Gastrocnemius medialis (tissue), 4 donors: ENCODE measurements at regions not wholly inside any gene's neighbourhood (a gene's known extent, or its start where the extent isn't known, plus 50 kb on each side); places are given as distances from the start of the nearest gene placed in this dataset.

Experiments
- CTCF ChIP-seq, 5 experiments: fragments of 450-650 bp in 3 of 5; fragments of 200-600 bp in 2 of 5; sonication (generic) in 2 of 5; IDR thresholded peaks in 4 of 5; conservative IDR thresholded peaks in 1 of 5; 1 replicate in 4 of 5; 2 replicates in 1 of 5; pipeline ENCODE4 v1.5.1; 2016 to 2019; ENCODE audit warnings: antibody characterized with exemption in 5 of 5, mild to moderate bottlenecking in 3 of 5, moderate library complexity in 3 of 5
- POLR2A ChIP-seq, 2 donors: fragments of 450-650 bp; IDR thresholded peaks; one replicate each; pipeline ENCODE4 v1.6.1; 2017; ENCODE audit warnings: antibody characterized with exemption in 2 of 2, mild to moderate bottlenecking in 2 of 2, moderate library complexity in 2 of 2

- no peak for TF ChIP-seq CTCF (IDR thresholded peaks at IDR 0.05 in 4 of 5, conservative IDR thresholded peaks at IDR 0.05 in 1 of 5)
- no peak for TF ChIP-seq POLR2A (IDR thresholded peaks at IDR 0.05)
These were observed 154.1 kb upstream of the TNP1 start for GRCh38 chr2:217013926-217014325.
